Middle frontal gyrus (tissue), 1 donor: ENCODE measurements at regions not wholly inside any gene's neighbourhood (a gene's known extent, or its start where the extent isn't known, plus 50 kb on each side); places are given as distances from the start of the nearest gene placed in this dataset.
"Not testable (repeated sequence)": the region's sequence is repeated elsewhere in the genome, so short reads cannot be mapped to it uniquely, and the experiment has no call there.

Source experiments
- DNase-seq: peaks from one replicate; pipeline ENCODE4 v3.0.0-alpha.2; 2015; ENCODE audit warnings: low spot score; ENCODE audit errors: extremely low spot score

GRCh38 chr12:90695415-90695814 is 259.6 kb downstream of the CCER1 start:
- DNase-seq, result no peak

- no peak for DNase-seq
Observed at GRCh38 chr12:90690120-90690519, 264.9 kb downstream of the CCER1 start.

GRCh38 chr12:90687682-90688081 is 267.3 kb downstream of the CCER1 start:
- not testable (repeated sequence) for DNase-seq

- no peak for DNase-seq
Observed at GRCh38 chr12:90683871-90684270, 271.1 kb downstream of the CCER1 start.

- no peak for DNase-seq
Observed at GRCh38 chr12:90682398-90682797, 272.6 kb downstream of the CCER1 start.

- no peak for DNase-seq
Observed at GRCh38 chr12:90679674-90680073, 275.3 kb downstream of the CCER1 start.

GRCh38 chr12:90677552-90677951 is 277.4 kb downstream of the CCER1 start:
- no peak for DNase-seq

GRCh38 chr12:90677055-90677454 is 277.9 kb downstream of the CCER1 start:
- no peak for DNase-seq

GRCh38 chr12:90675106-90675505 is 279.9 kb downstream of the CCER1 start:
- DNase-seq, result no peak

- no peak for DNase-seq
Observed at GRCh38 chr12:90672081-90672480, 282.9 kb downstream of the CCER1 start.

- DNase-seq, result not testable (repeated sequence)
Observed at GRCh38 chr12:90663949-90664348, 291.0 kb downstream of the CCER1 start.

- no peak for DNase-seq
Observed at GRCh38 chr12:90659060-90659459, 295.9 kb downstream of the CCER1 start.

- DNase-seq, result no peak
Observed at GRCh38 chr12:90653040-90653439, 301.9 kb downstream of the CCER1 start.

- no peak for DNase-seq
Observed at GRCh38 chr12:90652280-90652679, 302.7 kb downstream of the CCER1 start.

GRCh38 chr12:90645181-90645580 is 309.8 kb downstream of the CCER1 start:
- no peak for DNase-seq

GRCh38 chr12:90631591-90632212 is 323.3 kb downstream of the CCER1 start:
- no peak for DNase-seq

- DNase-seq, result no peak
Observed at GRCh38 chr12:90630006-90630405, 325.0 kb downstream of the CCER1 start.

GRCh38 chr12:90628213-90628612 is 326.8 kb downstream of the CCER1 start:
- no peak for DNase-seq

GRCh38 chr12:90627180-90627896 is 327.6 kb downstream of the CCER1 start:
- no peak for DNase-seq

GRCh38 chr12:90622431-90622830 is 332.5 kb downstream of the CCER1 start:
- DNase-seq, result no peak

- DNase-seq, result no peak
Observed at GRCh38 chr12:90621927-90622326, 333.0 kb downstream of the CCER1 start.

GRCh38 chr12:90619943-90620342 is 335.0 kb downstream of the CCER1 start:
- no peak for DNase-seq

GRCh38 chr12:90618586-90618985 is 336.4 kb downstream of the CCER1 start:
- DNase-seq, result no peak
